ENCODE measurements at regions not wholly inside any gene's neighbourhood (a gene's known extent, or its start where the extent isn't known, plus 50 kb on each side); places are given as distances from the start of the nearest gene placed in this dataset.

DNA sequence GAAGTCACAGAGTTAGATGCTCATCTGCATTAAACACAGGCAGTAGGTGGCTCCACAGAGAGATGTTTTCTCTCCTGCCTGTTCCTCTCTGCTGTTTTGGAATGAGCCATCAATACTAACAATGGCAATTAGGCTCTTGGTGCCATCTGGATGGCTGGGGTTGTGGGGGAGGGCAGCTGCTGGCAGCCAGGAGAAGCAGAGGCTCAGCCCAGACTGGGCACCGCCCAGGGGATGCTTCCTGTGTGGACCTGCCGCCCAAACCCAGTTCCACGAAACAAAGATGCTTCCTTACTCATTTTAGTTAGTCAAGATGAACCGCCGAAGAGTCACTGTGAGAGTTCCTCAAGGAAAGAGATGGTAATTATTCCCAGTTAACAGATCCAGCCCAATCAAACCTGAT is 50.8 kb upstream of the PCDH8 start:
- Histone ChIP-seq H3K36me3 (no peaks in the 10 kb centered on the region), H3K4me1 (no peaks in the 10 kb centered on the region), H3K27ac (no peak overlapping the region), H3K4me3 (no peak overlapping the region), H3K9me3 (no peaks in the 10 kb centered on the region), H3K27me3 (no peaks in the 10 kb centered on the region)
- intact Hi-C loops (cut with DNase I; ENCODE audit: low total_unique reads) = no loop called here
- no peak for DNase-seq (ENCODE audit: low spot score in 2 of 2)
- no peak for TF ChIP-seq POLR2AphosphoS5 (IDR thresholded peaks at IDR 0.05)
- no peak for TF ChIP-seq POLR2A (IDR thresholded peaks at IDR 0.05)
- TF ChIP-seq, protein P1, sequence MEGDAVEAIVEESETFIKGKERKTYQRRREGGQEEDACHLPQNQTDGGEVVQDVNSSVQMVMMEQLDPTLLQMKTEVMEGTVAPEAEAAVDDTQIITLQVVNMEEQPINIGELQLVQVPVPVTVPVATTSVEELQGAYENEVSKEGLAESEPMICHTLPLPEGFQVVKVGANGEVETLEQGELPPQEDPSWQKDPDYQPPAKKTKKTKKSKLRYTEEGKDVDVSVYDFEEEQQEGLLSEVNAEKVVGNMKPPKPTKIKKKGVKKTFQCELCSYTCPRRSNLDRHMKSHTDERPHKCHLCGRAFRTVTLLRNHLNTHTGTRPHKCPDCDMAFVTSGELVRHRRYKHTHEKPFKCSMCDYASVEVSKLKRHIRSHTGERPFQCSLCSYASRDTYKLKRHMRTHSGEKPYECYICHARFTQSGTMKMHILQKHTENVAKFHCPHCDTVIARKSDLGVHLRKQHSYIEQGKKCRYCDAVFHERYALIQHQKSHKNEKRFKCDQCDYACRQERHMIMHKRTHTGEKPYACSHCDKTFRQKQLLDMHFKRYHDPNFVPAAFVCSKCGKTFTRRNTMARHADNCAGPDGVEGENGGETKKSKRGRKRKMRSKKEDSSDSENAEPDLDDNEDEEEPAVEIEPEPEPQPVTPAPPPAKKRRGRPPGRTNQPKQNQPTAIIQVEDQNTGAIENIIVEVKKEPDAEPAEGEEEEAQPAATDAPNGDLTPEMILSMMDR (IDR thresholded peaks at IDR 0.05) = no peak
